ENCODE measurements at regions not wholly inside any gene's neighbourhood (a gene's known extent, or its start where the extent isn't known, plus 50 kb on each side); places are given as distances from the start of the nearest gene placed in this dataset.

DNA sequence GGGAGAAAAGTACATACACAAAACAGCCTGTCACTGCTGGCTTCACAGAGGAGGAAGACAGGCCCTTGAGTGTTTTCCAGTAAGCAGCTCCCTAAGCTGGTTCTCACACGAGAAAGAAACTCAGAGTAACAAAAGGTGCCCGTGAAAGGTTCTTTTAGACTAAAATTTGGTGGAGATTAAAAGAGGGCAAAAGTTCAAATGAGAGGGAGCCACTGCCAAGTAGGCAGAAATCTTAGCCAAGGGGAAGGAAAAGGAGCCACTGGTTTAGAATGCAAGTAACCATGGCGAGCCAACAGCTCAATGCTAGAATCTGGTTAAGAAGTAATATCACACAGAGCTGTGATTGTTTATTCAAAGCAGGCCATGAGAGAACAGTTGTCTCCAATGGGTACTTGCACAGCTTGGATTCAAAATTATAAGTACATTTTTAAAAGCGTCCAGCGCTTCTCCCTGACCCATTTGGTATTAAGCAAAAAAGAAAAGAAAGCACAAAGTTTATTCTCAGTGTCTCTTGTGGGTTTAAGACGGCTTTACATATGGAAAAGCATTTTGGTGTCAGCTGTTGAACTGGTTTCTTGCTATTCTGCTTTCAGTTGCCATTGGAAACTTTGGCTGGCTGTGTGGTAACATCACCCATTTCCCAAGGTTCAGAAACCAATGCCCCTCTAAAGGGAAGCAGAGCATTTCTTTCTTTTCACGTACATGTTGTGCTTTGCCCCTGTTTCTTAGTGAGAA, 648.5 kb downstream of the RNF144B start:
- no peak for DNase-seq (ENCODE audit: low read depth)

DNA sequence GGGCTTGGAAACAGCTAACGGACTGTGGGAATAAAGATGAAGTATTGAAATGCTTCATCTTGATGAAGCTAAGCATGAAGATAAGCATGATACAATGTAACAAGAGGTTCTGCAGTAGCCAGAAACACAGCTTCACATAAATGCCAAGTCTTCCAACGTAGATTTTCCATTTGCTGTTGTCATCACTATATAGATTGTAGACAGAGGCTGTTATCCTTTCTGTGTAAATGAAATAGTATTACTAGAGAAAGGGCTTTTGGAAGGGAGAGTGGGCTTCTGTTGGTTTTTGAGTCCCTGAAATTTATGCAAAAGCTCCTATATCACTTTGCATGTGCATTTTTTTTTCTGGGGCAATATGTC, 649.0 kb downstream of the RNF144B start:
- DNase-seq (ENCODE audit: low read depth) = no peak

DNA sequence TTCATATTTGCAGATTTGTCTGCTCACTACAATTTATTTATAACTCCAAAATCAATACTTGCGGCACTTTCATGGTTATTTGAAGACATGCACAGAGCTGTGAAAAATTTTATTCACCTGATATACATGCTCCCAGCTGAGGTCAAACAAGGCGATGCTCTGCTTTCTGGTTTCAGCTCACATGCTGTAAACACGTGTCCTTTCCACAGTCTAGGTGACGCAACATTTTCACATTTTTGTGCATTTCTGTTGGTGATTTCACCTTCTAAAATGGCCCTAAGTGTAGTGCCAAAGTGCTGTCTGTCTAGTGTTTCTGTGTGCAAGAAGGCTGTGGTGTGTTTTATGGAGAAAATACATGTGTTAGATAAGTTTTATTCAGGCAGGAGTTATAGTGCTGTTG, 650.5 kb downstream of the RNF144B start:
- no peak for DNase-seq (ENCODE audit: low read depth)

DNA sequence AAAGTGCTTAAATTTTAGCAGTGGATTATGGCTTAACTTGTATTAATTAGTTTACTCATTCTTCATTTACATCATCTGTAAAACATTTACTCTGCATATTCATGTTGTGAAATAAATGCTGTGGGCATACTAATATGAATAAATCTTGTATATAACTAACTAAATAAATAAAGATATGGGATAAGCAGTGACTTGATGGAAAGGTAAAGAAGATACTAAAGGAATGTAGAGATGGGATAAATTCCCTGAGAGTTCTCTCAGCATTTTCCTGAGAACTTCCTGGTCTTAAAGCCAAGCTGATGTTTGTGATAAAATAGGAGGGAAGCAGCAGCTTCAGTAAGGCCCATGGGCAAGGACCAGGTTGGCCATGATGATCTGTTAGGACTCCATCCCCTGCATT, 652.1 kb downstream of the RNF144B start:
- no peak for DNase-seq (ENCODE audit: low read depth)

DNA sequence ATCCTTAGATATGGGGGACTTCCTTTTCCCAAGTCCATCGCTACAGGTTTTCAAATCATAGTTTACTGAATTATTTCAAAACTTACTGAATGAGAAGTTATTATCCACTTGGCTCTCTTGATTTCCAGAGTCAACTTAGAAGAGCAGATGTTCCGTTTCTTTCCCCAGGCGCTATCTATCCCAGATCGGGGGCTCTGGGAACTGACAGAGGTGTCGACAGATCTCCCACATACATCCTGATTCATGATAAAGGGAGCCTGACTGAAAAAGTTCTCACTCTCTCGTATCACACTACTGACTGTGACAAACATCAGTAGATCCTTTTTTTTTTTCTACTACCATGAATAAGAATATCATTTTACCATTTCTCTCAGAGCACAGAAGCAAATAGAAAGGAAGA, 654.8 kb downstream of the RNF144B start:
- no peak for DNase-seq (ENCODE audit: low read depth)

DNA sequence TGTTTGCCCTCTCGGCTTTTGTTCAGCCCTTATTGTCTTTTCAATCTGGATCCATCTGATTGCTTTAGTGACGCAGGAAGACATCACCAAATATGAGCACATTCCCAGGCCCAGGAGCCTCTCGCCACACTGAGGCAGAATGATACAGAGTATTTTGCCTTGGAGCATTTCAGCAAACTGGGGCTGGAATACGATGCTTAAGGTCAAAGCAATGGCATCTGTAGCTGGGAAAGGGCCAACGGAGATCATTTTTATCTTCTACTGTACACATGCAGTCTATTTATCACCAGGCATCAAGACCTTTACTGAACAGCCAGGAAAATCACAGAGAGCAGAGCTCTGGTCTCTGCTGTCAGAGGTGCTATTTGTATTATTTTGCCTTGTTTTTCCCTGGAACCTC, 655.3 kb downstream of the RNF144B start:
- DNase-seq (ENCODE audit: low read depth) = no peak

DNA sequence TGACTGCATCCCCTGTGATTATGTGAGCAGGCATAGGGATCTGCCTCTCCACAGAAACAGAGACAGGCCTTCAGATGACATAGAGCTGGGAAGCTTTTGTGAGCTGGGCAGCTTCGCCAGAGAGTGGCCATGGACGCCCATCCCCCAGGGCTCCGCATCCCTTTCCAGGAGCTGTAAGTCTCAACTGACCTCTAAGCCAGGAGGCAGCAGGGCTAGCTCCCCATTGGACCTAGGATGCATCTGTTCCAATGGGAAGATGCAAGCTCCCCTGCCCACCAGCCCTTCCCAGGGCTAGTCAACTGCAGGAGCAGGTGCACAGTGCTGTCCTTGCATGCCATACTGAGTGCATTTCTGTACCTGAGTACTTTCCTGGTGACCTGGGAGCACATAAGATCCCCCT, 663.6 kb downstream of the RNF144B start:
- no peak for DNase-seq (ENCODE audit: low read depth)

DNA sequence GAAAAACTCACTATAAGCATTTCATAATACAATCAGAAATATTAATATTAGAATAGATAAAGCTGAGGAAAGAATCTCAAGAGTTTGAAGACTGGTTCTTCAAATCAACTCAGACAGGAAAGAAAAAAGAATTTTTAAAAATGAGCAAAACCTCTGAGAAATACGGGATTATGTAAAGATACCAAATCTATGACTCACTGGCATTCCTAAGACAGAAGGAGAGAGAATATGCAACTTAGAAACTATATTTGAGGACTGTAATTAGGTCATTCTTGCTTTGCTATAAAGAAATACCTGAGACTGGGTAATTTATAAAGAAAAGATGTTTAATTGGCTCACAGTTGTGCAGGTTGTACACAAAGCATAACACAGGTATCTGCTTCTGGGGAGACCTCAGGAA, 665.1 kb downstream of the RNF144B start:
- no peak for DNase-seq (ENCODE audit: low read depth)

DNA sequence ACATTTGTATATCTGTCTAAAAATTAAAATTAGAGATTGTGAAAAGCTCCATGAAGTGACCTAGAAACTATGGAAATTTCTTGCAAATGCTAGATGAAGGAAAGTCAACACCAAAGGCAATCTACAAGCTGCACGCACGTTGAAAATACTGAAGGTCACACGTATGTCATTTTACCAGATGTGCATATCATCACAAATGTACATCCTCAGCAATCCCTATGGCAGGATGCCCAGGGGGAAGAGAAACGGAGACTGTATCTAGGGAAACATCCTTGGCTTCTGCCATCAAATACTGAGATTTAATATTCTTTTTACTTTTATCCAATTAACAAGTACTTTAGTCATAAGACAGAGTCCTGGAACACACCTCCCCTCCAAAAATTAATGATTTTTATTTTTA, 672.0 kb downstream of the RNF144B start:
- no peak for DNase-seq (ENCODE audit: low read depth)

DNA sequence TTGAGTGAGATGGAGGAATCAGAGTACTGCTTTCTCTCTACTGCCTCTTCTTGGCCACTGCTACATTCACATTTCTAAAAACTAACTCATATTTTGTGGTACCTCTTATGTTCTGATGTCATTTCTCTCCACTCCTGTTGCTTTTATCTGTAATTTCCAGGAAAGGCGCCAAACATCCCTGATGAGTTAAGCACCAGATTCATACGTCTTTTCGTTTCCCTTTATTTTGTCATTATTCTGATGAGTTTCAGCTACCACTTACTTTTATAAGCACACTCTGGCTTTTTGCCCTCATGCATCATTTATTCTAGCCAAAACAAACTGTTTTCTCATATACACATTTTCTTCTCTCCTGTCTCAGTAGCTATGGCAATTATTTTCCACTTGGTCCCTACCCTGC, 680.0 kb downstream of the RNF144B start:
- no peak for DNase-seq (ENCODE audit: low read depth)

DNA sequence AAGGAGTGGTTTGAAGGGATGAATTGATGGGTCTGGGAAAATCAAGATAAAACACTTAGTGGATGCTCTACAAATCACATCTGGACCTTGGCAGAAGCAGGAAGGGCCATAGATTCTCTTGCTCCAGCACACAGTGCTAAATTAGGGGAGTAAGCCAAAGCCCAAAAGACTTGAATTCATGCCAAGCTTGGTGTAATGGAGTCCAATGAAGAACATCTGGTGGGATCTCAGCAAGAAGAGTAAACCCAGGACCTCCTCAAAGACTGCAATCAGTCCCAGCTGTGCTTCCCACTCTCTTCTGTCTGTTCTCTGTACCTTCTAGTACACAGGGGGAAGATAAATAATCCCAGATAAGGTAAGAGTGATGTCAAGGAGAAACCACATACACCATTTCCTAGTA, 683.4 kb downstream of the RNF144B start:
- DNase-seq (ENCODE audit: low read depth) = no peak

DNA sequence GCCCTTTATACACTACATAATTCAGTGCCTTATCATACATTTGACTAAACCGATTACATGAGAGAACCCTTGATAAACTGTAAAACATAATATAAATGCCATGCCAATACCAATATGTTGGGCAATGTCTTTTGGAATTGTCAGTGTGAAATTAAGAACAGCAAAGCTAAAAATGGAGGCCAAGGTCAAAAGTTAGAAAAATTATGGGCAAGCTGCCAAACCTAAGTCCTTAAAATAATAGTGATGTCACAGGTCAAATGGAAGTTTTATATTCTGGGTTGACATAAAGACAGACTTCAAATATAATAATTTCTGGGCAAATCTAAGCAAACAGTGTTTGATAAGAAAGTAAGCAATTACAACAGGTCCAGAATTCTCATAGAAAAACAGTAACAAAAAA, 696.7 kb downstream of the RNF144B start:
- DNase-seq (ENCODE audit: low read depth) = no peak

DNA sequence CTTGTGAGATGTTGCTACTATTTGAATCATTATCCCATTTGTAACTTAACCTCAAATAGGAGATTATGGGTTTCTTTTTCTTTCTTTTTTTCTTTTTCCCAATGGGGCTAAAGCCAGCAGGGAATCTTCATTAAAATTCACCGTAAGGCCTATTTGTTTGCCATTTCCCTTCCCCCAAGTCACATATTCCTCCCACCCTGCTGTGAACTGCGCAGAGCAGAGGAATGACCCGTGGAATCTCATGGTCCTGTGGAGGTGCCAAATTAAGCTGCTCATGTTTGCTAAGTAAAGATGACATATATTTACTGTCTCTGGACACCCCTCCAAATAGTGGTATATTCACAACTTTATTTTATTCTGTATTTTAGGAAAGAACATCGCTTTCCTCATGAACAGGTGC, 699.3 kb downstream of the RNF144B start:
- DNase-seq (ENCODE audit: low read depth) = no peak

DNA sequence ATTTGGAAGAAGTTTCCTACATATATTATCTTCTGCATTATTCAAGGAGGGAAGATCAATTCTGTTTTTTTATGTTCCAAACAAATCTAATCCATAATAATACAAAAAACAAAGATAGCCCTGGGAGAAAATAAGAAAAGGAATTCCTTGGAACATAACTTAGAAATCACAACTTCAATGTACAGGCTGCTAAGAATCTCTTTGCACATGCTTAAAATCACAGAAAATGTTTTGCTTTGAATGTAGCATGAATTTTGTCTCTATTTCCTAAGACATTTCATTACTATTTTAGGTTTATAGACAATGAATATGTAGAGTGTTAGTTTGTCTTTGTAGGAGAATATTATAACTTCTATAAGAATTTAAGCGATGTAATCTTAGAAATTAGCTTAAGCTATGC, 700.1 kb downstream of the RNF144B start:
- no peak for DNase-seq (ENCODE audit: low read depth)

DNA sequence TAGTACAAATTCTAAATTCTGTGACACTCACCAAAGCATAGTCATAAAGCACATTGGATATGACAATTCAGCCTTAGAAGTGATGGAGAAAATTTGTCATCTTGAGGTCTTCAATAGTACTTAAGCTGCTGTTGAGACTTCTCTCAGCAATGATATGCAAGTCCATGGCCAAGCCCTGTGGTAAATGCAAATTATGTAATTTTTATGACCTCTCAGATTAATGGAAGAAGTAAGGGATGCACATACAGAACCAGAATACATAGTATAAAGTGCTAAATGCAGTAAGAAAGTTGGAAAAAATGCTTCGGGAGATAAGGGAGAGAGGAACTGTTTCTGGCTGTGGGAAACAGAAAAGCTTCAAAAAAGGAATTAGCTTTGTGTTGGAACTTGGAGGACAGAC, 700.7 kb downstream of the RNF144B start:
- DNase-seq (ENCODE audit: low read depth) = no peak

DNA sequence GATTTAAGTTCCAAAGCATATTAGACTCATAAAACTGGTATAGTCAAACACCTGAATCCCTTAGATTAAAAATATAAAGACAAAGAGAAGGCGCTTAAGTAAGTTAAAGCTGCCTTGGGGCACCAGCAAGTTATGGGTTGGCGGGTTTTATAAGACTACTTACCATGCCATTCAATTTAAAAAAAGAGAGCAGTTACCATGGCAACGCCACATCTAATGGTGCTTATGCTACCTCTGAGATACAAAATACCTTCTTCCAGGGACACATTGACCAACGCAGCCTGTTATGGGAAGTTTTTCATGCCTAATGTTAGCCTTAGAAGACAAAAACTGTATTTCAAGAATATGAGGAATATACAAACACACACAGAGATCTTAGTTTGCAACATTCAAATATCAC, 713.6 kb downstream of the RNF144B start:
- DNase-seq (ENCODE audit: low read depth) = no peak

DNA sequence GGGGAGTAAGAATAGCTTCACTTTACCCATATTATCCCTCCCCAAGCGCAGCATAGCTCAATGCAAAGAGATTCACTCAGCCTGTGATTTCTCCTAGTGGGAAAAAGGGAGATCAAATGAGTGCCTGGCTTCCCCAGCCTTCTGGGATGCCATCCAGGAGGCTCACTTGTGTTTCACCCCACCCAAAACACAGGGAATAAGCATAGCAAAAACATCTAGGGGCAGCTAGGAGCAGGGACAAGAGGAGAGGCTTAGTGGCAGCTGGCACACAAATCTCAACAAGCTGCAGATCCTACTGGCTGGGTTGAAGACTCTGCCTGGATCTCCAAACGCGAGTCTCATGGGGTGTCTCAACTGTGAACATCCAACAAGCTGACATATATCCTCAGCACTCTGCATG, 715.8 kb downstream of the RNF144B start:
- DNase-seq (ENCODE audit: low read depth) = no peak

DNA sequence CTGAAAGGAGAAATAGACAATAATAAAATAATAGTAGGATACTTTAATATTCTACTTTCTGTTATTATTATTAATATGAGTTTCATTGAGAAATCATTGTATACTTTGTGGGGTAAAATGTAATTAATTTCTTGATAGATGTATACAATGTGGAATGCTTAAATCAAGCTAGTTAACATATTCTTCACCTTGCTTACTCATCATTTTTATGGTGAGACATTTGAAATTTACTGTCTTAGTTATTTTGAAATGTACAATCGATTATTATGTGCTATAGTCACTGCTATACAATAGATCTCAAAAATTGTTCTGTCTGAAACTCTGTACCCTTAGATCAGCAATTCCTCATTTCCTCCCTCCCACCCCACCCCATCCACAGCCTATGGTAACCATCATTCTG, 720.3 kb downstream of the RNF144B start:
- DNase-seq (ENCODE audit: low read depth) = no peak

DNA sequence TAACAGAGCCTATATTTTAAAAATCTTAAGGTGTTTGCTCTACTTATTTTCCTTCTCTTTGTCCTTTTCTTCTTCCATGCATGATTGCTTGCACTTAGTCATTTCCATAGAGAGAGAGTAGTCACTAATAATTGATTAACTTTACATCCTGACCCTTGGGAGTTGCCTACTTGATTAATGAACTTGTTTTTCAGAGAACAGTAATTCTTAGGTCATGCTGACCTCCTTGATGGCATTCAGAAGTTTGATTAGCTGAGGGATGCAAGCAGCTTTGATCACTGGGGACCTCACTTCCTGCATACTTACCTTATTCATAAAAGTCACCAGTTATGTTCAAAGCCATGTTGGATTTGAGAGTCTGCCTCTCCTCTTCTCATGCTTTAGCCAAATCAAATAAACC, 715.6 kb upstream of the ID4 start:
- no peak for DNase-seq (ENCODE audit: low read depth)

DNA sequence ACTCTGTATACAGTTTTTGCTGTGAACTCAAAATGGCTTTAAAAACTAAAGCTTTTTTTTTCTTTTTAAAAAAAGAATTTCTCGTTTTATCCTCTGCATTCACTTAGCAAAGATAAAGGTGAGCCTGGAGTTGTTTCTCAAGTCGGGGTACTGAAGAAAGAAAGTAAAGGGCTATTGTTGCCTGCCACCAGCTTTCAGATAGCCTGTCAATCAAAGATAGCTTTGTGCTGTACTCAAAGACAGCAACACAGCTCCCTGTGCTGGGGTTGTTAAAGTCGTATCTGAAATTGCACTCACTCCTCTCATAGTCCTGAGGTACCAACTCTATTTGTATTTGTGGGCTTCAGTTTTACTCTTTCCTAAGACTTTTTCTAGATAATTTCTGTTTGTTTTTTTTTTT, 710.1 kb upstream of the ID4 start:
- no peak for DNase-seq (ENCODE audit: low read depth)

DNA sequence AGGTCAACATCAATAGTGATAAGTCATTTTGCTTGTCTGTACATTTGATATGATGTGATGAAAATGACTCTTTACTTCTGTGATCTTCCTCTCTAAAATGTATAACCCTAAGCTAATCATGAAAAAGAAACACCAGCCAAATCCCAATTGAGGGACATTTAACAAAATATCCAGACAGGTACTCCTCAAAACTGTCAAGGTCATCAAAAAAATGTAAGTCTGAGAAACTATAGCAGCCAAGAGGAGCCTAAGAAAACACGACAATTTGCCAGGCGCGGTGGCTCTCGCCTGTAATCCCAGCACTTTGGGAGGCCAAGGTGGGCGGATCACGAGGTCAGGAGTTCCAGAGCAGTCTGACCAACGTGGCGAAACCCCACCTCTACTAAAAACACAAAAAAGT, 708.5 kb upstream of the ID4 start:
- DNase-seq (ENCODE audit: low read depth) = no peak

DNA sequence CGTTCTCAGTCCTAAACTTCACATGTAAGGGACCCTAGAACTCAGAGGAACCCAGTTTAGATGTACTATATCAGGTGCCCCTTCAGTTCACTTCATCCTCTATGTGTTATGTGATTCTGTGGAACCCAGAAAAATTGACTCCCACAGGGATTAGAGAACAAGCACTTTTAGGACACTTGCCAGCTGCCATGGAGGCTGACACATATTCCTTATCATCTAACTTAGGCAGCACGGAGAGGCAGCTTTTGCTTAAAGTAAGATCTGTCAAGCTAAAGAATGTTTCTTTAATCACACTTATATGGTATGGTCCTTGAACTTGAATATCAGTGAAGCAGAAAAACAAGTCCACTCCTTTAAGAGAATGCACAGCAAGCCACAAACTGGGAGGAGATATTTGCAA, 701.5 kb upstream of the ID4 start:
- no peak for DNase-seq (ENCODE audit: low read depth)

DNA sequence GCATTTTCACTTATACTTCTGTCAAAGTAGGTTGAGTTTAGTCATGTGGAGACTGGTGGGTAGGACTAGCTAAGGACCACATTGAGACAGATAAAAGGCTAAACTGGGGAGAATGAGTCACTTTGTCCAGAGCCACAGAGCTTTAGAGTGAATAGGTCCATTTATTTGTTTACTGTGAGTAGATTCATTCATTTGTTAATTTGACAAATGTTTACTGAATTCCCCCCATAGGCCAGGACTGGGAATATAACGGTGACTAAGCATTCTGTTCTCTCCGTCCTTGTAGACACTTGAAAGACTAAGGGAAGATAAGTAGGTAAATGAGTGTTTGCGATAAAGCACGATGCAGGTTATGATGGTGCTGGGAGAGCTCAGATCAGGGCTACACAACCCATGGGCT, 699.7 kb upstream of the ID4 start:
- DNase-seq (ENCODE audit: low read depth) = no peak

DNA sequence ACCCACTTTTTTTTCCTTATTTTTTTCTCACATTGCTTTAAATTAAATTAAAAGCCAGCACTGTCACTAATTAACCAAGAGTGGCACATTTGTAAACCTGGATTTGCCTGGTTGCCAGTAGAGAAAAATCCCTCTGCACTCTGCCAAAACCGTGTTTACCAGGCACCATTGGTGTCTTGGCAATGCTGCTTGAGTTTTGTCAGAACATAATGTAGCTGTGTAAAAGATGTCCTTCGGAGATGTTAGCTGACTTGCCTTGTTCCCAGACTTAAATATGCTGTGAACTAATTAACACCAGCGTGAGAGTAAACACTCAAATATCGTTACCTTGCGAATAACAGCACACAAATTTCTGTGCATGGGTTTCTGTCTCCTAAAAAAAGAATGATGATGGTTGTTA, 694.9 kb upstream of the ID4 start:
- DNase-seq (ENCODE audit: low read depth) = no peak

DNA sequence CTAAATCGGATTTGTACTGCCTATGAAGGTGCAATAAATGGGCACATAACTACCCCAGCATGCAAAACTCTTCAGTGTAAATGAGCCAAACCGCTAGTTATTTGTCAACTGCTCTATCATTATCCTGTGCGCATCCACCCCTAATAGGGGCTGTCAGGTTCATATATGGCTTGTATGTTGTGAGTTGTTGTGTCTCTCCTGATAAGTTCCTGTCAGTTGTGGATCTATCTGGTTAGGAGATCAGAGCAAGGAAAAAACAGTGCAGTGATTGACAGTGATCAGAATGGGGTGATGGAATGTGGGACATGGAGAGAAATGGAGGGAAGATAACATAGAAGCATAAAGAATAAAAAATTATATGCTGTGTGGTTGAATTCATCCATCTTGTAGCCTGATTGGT, 686.9 kb upstream of the ID4 start:
- DNase-seq (ENCODE audit: low read depth) = no peak
